ENCODE measurements at regions not wholly inside any gene's neighbourhood (a gene's known extent, or its start where the extent isn't known, plus 50 kb on each side); places are given as distances from the start of the nearest gene placed in this dataset.

DNA sequence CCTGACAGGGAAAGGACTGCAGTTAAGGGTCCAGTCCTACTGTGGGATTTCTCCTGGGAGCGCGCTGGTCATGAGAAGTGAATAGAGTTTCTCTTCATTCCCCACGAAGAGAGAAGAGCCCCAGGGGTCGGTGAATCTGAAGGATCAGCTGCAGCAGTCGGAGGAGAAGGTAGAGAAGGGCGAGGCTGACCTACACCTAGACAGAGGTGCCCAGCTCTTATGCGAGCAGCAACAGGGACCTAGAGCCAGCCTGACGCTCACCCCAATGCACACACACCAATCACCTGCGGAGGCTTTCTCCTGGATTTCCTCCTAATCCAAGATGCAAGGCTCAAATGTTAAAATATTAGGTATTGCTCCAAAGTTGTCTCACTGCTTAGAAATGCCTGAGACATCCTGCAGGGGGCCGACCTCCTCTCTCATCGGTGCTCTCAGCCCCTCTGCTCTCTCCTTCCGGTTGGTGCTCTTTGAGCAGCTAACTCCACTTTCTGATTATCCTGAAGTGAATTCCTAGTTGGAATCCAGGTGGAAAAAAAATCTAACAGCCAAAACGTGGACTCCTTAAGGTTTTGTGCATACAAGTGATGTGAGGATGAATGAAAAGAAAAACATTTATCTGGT, 176.4 kb downstream of the AHR start:
- TF ChIP-seq EZH2phosphoT487 (IDR thresholded peaks at IDR 0.05; ENCODE audit: borderline replicate concordance, low read depth, low read length) = no peak
- TF ChIP-seq, protein P1, sequence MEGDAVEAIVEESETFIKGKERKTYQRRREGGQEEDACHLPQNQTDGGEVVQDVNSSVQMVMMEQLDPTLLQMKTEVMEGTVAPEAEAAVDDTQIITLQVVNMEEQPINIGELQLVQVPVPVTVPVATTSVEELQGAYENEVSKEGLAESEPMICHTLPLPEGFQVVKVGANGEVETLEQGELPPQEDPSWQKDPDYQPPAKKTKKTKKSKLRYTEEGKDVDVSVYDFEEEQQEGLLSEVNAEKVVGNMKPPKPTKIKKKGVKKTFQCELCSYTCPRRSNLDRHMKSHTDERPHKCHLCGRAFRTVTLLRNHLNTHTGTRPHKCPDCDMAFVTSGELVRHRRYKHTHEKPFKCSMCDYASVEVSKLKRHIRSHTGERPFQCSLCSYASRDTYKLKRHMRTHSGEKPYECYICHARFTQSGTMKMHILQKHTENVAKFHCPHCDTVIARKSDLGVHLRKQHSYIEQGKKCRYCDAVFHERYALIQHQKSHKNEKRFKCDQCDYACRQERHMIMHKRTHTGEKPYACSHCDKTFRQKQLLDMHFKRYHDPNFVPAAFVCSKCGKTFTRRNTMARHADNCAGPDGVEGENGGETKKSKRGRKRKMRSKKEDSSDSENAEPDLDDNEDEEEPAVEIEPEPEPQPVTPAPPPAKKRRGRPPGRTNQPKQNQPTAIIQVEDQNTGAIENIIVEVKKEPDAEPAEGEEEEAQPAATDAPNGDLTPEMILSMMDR (conservative IDR thresholded peaks at IDR 0.05; ENCODE audit: low read length) = no peak; the same call in 1 of the 2 replicates

Data from OCI-LY7 (cell line).